SK-N-SH treated with all-trans-retinoic acid at 6 μM for 48 hours (cell line): ENCODE measurements at regions not wholly inside any gene's neighbourhood (a gene's known extent, or its start where the extent isn't known, plus 50 kb on each side); places are given as distances from the start of the nearest gene placed in this dataset.

Experiments used
- ATAC-seq: fragments of 200-7000 bp; cut with Tn5 transposase; 3 replicates; pipeline ENCODE4 v1.9.1; 2020; ENCODE audit warnings: mild to moderate bottlenecking, moderate library complexity
- BACH2 ChIP-seq: fragments of 250-450 bp; sonication (Bioruptor Pico); IDR thresholded peaks from 2 replicates; pipeline ENCODE4 v1.9.0; 2021; ENCODE audit warnings: mild to moderate bottlenecking, borderline replicate concordance
- CSDC2 ChIP-seq: fragments of 250-450 bp; sonication (Bioruptor Pico); IDR thresholded peaks from 2 replicates; pipeline ENCODE4 v1.5.0; 2020; ENCODE audit warnings: mild to moderate bottlenecking, moderate library complexity
- GLIS3 ChIP-seq: fragments of 250-450 bp; sonication (Bioruptor Pico); IDR thresholded peaks from 2 replicates; pipeline ENCODE4 v1.5.0; 2020; ENCODE audit warnings: mild to moderate bottlenecking, moderate library complexity
- ISL1 ChIP-seq: fragments of 250-450 bp; sonication (Bioruptor Pico); IDR thresholded peaks from 2 replicates; pipeline ENCODE4 v2.1.2; 2022; ENCODE audit warnings: mild to moderate bottlenecking, moderate library complexity
- OSR1 ChIP-seq: fragments of 250-450 bp; sonication (Bioruptor Pico); IDR thresholded peaks from 2 replicates; pipeline ENCODE4 v1.8.0; 2022; ENCODE audit warnings: moderate library complexity, mild to moderate bottlenecking, inconsistent platforms
- PPARA ChIP-seq: fragments of 250-450 bp; sonication (Bioruptor Pico); IDR thresholded peaks from 2 replicates; pipeline ENCODE4 v1.5.0; 2020; ENCODE audit warnings: mild to moderate bottlenecking, borderline replicate concordance
- RARB ChIP-seq: fragments of 250-450 bp; sonication (Bioruptor Pico); IDR thresholded peaks from 2 replicates; pipeline ENCODE4 v1.8.0; 2021; ENCODE audit warnings: mild to moderate bottlenecking, moderate library complexity
- SNAI2 ChIP-seq: fragments of 250-450 bp; sonication (Bioruptor Pico); IDR thresholded peaks from 2 replicates; pipeline ENCODE4 v1.5.0; 2020; ENCODE audit warnings: mild to moderate bottlenecking, moderate library complexity
- TCF4 ChIP-seq: fragments of 250-450 bp; sonication (Bioruptor Pico); IDR thresholded peaks from 2 replicates; pipeline ENCODE4 v1.8.0; 2021; ENCODE audit warnings: mild to moderate bottlenecking, moderate library complexity, borderline replicate concordance
- TOX ChIP-seq: fragments of 250-450 bp; sonication (Bioruptor Pico); IDR thresholded peaks from 2 replicates; pipeline ENCODE4 v1.8.0; 2021; ENCODE audit warnings: mild to moderate bottlenecking, moderate library complexity, borderline replicate concordance
- ZC3H10 ChIP-seq: fragments of 250-450 bp; sonication (Bioruptor Pico); IDR thresholded peaks from 2 replicates; pipeline ENCODE4 v1.5.1; 2021; ENCODE audit warnings: mild to moderate bottlenecking, moderate library complexity
- ZFP3 ChIP-seq: fragments of 250-450 bp; sonication (Bioruptor Pico); IDR thresholded peaks from 2 replicates; pipeline ENCODE4 v1.5.0; 2020; ENCODE audit warnings: mild to moderate bottlenecking, moderate library complexity
- ZFP30 ChIP-seq: fragments of 450-650 bp; formaldehyde crosslinking; IDR thresholded peaks from 2 replicates; pipeline ENCODE4 v1.5.0; 2022; ENCODE audit warnings: mild to moderate bottlenecking, moderate library complexity
- ZNF565 ChIP-seq: fragments of 450-650 bp; formaldehyde crosslinking; conservative IDR thresholded peaks from 2 replicates; pipeline ENCODE4 v1.5.0; 2020; ENCODE audit warnings: low read depth, mild to moderate bottlenecking, moderate library complexity
- ZNF70 ChIP-seq: fragments of 450-650 bp; formaldehyde crosslinking; IDR thresholded peaks from 2 replicates; pipeline ENCODE4 v1.5.0; 2020; ENCODE audit warnings: mild to moderate bottlenecking, moderate library complexity
- TF ChIP-seq, protein P1 (sequence below): fragments of 250-450 bp; sonication (Bioruptor Pico); IDR thresholded peaks from 2 replicates; pipeline ENCODE4 v1.5.1; 2021; ENCODE audit warnings: mild to moderate bottlenecking, moderate library complexity
- TF ChIP-seq, protein P2 (sequence below): fragments of 250-450 bp; sonication (Bioruptor Pico); IDR thresholded peaks from 2 replicates; pipeline ENCODE4 v1.8.0; 2021; ENCODE audit warnings: low read depth, mild to moderate bottlenecking, moderate library complexity, borderline replicate concordance
- TF ChIP-seq, protein P3 (sequence below): fragments of 250-450 bp; sonication (Bioruptor Pico); IDR thresholded peaks from 2 replicates; pipeline ENCODE4 v1.5.0; 2020; ENCODE audit warnings: mild to moderate bottlenecking, moderate library complexity
- TF ChIP-seq, protein P4 (sequence below): fragments of 250-450 bp; sonication (Bioruptor Pico); IDR thresholded peaks from 2 replicates; pipeline ENCODE4 v1.5.1; 2020; ENCODE audit warnings: low read depth, mild to moderate bottlenecking, moderate library complexity
- TF ChIP-seq, protein P5 (sequence below): fragments of 250-450 bp; sonication (Bioruptor Pico); IDR thresholded peaks from 2 replicates; pipeline ENCODE4 v1.8.0; 2020; ENCODE audit warnings: mild to moderate bottlenecking, moderate library complexity, borderline replicate concordance

DNA sequence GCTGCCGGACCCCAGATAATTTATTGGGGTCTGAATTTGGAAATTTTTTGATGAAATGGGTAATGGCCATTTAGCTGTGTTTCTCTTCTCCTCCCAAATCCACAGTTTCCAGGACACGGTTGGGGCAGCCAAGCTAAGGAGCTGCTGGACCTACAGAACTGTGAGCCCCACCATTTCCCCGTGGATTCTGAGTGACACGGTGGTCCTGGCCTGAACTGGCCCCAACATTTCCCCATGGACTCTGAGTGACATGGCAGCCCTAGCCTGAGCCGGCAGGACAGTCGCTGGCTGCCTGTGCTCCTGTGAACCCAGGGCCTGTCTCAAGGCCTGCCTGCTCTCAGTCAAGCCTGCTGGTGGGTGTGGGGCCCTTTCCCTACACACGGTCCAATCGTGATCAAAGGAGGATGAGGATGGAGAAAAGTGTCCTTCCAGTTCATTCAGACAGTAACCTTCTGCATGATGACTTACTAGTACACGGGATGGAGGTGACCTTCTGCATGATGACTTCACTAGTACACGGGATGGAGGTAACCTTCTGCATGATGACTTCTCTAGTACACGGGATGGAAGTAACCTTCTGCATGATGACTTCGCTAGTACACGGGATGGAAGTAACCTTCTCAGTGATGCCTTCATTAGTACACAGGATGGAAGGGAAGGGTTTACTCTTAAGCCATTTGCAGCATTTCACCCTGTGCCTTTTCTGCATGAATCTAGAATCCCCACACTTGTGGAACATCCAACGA is 359.9 kb downstream of the GLRX3 start:
- ATAC-seq = no peak
- TF ChIP-seq TOX (CRISPR knock-in tag) (no peak), SNAI2 (CRISPR knock-in tag) (no peak), RARB (no peak), ZFP30 (CRISPR knock-in tag) (no peak), GLIS3 (CRISPR knock-in tag) (no peak), ZNF70 (CRISPR knock-in tag) (no peak), TCF4 (no peak), BACH2 (CRISPR knock-in tag) (no peak), ZC3H10 (CRISPR knock-in tag) (no peak)
- TF ChIP-seq, protein P1, sequence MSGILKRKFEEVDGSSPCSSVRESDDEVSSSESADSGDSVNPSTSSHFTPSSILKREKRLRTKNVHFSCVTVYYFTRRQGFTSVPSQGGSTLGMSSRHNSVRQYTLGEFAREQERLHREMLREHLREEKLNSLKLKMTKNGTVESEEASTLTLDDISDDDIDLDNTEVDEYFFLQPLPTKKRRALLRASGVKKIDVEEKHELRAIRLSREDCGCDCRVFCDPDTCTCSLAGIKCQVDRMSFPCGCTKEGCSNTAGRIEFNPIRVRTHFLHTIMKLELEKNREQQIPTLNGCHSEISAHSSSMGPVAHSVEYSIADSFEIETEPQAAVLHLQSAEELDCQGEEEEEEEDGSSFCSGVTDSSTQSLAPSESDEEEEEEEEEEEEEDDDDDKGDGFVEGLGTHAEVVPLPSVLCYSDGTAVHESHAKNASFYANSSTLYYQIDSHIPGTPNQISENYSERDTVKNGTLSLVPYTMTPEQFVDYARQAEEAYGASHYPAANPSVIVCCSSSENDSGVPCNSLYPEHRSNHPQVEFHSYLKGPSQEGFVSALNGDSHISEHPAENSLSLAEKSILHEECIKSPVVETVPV (CRISPR knock-in tag) = no peak
- TF ChIP-seq, protein P2, sequence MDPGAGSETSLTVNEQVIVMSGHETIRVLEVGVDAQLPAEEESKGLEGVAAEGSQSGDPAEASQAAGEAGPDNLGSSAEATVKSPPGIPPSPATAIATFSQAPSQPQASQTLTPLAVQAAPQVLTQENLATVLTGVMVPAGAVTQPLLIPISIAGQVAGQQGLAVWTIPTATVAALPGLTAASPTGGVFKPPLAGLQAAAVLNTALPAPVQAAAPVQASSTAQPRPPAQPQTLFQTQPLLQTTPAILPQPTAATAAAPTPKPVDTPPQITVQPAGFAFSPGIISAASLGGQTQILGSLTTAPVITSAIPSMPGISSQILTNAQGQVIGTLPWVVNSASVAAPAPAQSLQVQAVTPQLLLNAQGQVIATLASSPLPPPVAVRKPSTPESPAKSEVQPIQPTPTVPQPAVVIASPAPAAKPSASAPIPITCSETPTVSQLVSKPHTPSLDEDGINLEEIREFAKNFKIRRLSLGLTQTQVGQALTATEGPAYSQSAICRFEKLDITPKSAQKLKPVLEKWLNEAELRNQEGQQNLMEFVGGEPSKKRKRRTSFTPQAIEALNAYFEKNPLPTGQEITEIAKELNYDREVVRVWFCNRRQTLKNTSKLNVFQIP (CRISPR knock-in tag) = no peak
- TF ChIP-seq, protein P3, sequence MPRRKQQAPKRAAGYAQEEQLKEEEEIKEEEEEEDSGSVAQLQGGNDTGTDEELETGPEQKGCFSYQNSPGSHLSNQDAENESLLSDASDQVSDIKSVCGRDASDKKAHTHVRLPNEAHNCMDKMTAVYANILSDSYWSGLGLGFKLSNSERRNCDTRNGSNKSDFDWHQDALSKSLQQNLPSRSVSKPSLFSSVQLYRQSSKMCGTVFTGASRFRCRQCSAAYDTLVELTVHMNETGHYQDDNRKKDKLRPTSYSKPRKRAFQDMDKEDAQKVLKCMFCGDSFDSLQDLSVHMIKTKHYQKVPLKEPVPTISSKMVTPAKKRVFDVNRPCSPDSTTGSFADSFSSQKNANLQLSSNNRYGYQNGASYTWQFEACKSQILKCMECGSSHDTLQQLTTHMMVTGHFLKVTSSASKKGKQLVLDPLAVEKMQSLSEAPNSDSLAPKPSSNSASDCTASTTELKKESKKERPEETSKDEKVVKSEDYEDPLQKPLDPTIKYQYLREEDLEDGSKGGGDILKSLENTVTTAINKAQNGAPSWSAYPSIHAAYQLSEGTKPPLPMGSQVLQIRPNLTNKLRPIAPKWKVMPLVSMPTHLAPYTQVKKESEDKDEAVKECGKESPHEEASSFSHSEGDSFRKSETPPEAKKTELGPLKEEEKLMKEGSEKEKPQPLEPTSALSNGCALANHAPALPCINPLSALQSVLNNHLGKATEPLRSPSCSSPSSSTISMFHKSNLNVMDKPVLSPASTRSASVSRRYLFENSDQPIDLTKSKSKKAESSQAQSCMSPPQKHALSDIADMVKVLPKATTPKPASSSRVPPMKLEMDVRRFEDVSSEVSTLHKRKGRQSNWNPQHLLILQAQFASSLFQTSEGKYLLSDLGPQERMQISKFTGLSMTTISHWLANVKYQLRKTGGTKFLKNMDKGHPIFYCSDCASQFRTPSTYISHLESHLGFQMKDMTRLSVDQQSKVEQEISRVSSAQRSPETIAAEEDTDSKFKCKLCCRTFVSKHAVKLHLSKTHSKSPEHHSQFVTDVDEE (CRISPR knock-in tag) = no peak
- TF ChIP-seq, protein P4, sequence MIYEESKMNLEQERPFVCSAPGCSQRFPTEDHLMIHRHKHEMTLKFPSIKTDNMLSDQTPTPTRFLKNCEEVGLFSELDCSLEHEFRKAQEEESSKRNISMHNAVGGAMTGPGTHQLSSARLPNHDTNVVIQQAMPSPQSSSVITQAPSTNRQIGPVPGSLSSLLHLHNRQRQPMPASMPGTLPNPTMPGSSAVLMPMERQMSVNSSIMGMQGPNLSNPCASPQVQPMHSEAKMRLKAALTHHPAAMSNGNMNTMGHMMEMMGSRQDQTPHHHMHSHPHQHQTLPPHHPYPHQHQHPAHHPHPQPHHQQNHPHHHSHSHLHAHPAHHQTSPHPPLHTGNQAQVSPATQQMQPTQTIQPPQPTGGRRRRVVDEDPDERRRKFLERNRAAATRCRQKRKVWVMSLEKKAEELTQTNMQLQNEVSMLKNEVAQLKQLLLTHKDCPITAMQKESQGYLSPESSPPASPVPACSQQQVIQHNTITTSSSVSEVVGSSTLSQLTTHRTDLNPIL = no peak
- TF ChIP-seq, protein P5, sequence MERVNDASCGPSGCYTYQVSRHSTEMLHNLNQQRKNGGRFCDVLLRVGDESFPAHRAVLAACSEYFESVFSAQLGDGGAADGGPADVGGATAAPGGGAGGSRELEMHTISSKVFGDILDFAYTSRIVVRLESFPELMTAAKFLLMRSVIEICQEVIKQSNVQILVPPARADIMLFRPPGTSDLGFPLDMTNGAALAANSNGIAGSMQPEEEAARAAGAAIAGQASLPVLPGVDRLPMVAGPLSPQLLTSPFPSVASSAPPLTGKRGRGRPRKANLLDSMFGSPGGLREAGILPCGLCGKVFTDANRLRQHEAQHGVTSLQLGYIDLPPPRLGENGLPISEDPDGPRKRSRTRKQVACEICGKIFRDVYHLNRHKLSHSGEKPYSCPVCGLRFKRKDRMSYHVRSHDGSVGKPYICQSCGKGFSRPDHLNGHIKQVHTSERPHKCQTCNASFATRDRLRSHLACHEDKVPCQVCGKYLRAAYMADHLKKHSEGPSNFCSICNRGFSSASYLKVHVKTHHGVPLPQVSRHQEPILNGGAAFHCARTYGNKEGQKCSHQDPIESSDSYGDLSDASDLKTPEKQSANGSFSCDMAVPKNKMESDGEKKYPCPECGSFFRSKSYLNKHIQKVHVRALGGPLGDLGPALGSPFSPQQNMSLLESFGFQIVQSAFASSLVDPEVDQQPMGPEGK (CRISPR knock-in tag) = no peak

DNA sequence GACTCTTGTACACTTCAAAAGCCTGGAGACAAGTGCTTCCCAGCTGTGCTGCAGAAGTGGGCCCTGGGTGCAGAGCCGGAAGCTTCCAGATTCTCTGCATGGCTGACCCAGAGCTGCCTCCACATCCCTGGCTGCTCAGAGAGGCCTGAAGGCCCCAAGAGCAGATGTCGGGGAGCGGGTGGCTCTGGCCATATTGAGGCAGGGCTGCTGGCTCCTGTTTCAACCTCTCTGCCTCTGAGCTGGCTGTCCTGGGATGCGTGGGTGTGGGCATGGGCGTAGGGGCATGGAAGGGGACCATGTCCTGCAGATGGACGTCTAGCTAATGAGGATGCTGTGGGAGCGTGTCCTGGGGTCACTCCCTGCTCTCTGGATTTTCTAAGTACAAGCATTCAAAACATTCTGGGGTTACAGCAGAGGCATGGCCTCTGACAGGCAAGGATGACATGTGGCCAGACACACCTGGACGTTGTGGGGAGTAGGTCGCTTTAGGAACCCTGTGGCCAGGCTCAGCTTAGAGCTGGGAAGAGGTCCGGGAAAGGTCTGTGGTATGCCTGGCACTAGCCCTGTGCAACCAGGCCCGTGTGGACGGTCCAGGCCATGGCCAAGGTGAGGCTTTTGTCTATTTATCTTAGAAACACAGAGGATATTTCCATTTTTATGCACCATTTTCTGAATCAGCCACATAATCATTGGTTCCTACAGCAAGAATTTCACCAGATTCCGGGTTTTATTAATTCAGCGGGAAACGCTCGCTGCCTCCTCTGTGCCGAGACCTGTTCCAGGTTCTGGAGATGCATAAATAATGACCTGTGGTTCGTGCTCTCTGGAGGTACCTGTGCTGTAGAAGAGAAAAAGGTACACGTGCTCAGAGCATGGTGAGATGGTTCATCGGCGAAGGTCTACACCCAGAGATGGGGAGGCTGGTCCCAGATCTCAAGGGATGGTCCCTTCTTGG is 361.1 kb downstream of the GLRX3 start:
- no peak for ATAC-seq
- TF ChIP-seq PPARA (CRISPR knock-in tag) (no peak), ISL1 (CRISPR knock-in tag) (no peak), OSR1 (CRISPR knock-in tag) (no peak), ZFP30 (CRISPR knock-in tag) (no peak), RARB (no peak), ZNF70 (CRISPR knock-in tag) (no peak), ZFP3 (CRISPR knock-in tag) (no peak), CSDC2 (no peak), ZNF565 (CRISPR knock-in tag) (no peak)
- TF ChIP-seq, protein P5 (CRISPR knock-in tag) = no peak
- TF ChIP-seq, protein P3 (CRISPR knock-in tag) = no peak
- TF ChIP-seq, protein P1 (CRISPR knock-in tag) = no peak
